Esophagus muscularis mucosa (tissue), 4 donors: ENCODE measurements at regions not wholly inside any gene's neighbourhood (a gene's known extent, or its start where the extent isn't known, plus 50 kb on each side); places are given as distances from the start of the nearest gene placed in this dataset.

Experiments used
- DNase-seq: peaks from one replicate; pipeline ENCODE4 v3.0.0-alpha.2; 2017; ENCODE audit errors: extremely low spot score
- H3K27ac ChIP-seq, 4 donors: fragments of 200-600 bp; sonication (generic); replicated peaks in 1 of 4; 1 replicate in 3 of 4; 2 replicates in 1 of 4; pipeline ENCODE4 v1.5.1; 2016 to 2019; ENCODE audit warnings: mild to moderate bottlenecking in 1 of 4
- H3K27me3 ChIP-seq, 4 donors: fragments of 200-600 bp; sonication (generic); one replicate each; pipeline versions ENCODE4 v1.5.1 to v1.6.0; 2016 to 2019
- H3K36me3 ChIP-seq, 4 donors: fragments of 200-600 bp; sonication (generic); one replicate each; pipeline ENCODE4 v1.5.1; 2016 to 2019
- H3K4me1 ChIP-seq, 4 donors: fragments of 200-600 bp; sonication (generic); one replicate each; pipeline ENCODE4 v1.5.1; 2016 to 2019
- H3K4me3 ChIP-seq, 4 donors: fragments of 200-600 bp; sonication (generic); 1 replicate in 2 of 4; 2 replicates in 2 of 4; pipeline ENCODE4 v1.5.1; 2016 to 2019; ENCODE audit warnings: mild to moderate bottlenecking in 4 of 4, moderate library complexity in 1 of 4
- H3K9me3 ChIP-seq, 4 donors: fragments of 200-600 bp; sonication (generic); 1 replicate in 3 of 4; 2 replicates in 1 of 4; pipeline ENCODE4 v1.5.1; 2016 to 2019
- CTCF ChIP-seq, 3 experiments: fragments of 200-600 bp in 2 of 3; fragments of 450-650 bp in 1 of 3; sonication (generic) in 2 of 3; IDR thresholded peaks; one replicate each; pipeline ENCODE4 v1.5.1; 2017 to 2019; ENCODE audit warnings: antibody characterized with exemption in 3 of 3, mild to moderate bottlenecking in 2 of 3, moderate library complexity in 1 of 3
- EP300 ChIP-seq: sonication (generic); formaldehyde crosslinking; IDR thresholded peaks from one replicate; pipeline ENCODE4 v1.6.1; 2017; ENCODE audit warnings: antibody characterized with exemption
- POLR2A ChIP-seq: fragments of 450-650 bp; IDR thresholded peaks from one replicate; pipeline ENCODE4 v1.6.1; 2017; ENCODE audit warnings: antibody characterized with exemption, moderate library complexity, mild to moderate bottlenecking, low read depth
- POLR2AphosphoS5 ChIP-seq, 2 donors: sonication (generic); formaldehyde crosslinking; IDR thresholded peaks; one replicate each; pipeline ENCODE4 v1.6.1; 2017; ENCODE audit warnings: antibody characterized with exemption in 2 of 2
- WGBS: methylation state at CpG from one replicate; pipeline ENCODE4 v1.1.5; 2018; 5-methylcytosine and 5-hydroxymethylcytosine counted together
- intact Hi-C: fragments of 100-400 bp; cut with DNase I; formaldehyde crosslinking; loops from one replicate; pipeline ENCODE4 v1.15.1; 2023

GRCh38 chr16:64782484-64782883, 339.4 kb downstream of the CDH11 start:
- no peak for DNase-seq
- intact Hi-C loops, result no loop called here
- Histone ChIP-seq H3K27me3 (no peaks in the 10 kb centered on the region), H3K36me3 (no peaks in the 10 kb centered on the region), H3K27ac (no peak overlapping the region), H3K4me3 (no peak overlapping the region), H3K4me1 (no peaks in the 10 kb centered on the region), H3K9me3 (no peaks in the 10 kb centered on the region)
- 55% methylated on average over 2 of the region's 2 CpGs for WGBS
- TF ChIP-seq POLR2A, result no peak
- no peak for TF ChIP-seq EP300

DNA sequence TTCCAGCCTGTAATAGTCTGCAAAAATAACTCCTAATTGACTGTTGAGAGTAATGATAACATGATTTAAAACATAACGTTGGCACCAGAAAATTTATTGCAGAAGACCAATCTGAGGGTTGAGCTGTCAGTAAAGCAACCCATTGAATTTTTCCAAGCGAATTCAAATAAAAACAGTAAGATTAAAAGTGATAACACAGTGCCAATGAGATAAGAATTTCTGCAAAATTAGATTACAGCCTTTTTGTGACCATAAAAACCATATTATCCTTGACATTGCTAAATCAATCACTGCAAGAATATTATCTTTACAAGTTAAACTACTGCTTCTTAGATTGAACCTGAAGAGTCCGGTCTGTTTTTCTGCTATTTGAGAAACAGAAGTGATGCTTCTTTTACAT, 341.4 kb downstream of the CDH11 start:
- no peak overlapping the region for H3K4me3 ChIP-seq
- H3K9me3 ChIP-seq, result no peaks in the 10 kb centered on the region
- no peaks in the 10 kb centered on the region for H3K36me3 ChIP-seq
- intact Hi-C loops, result no loop called here
- 79% methylated on average over 3 of the region's 3 CpGs for WGBS
- H3K27me3 ChIP-seq, result no peaks in the 10 kb centered on the region
- no peak for DNase-seq
- H3K27ac ChIP-seq, result no peak overlapping the region
- TF ChIP-seq CTCF (IDR thresholded peaks at IDR 0.05), result no peak
- TF ChIP-seq POLR2AphosphoS5 (IDR thresholded peaks at IDR 0.05), result no peak
- no peak for TF ChIP-seq POLR2A
- H3K4me1 ChIP-seq, result no peaks in the 10 kb centered on the region

GRCh38 chr16:64778777-64779176, 343.1 kb downstream of the CDH11 start:
- TF ChIP-seq POLR2A (no peak), EP300 (no peak), CTCF (IDR thresholded peaks at IDR 0.05) (no peak), POLR2AphosphoS5 (IDR thresholded peaks at IDR 0.05) (no peak)
- intact Hi-C loops, result no loop called here
- H3K36me3 ChIP-seq, result no peaks in the 10 kb centered on the region
- H3K9me3 ChIP-seq, result no peaks in the 10 kb centered on the region
- no peak for DNase-seq
- 89% methylated on average over 1 of the region's 1 CpG for WGBS
- no peak overlapping the region for H3K27ac ChIP-seq
- no peaks in the 10 kb centered on the region for H3K27me3 ChIP-seq
- H3K4me3 ChIP-seq, result no peak overlapping the region
- no peaks in the 10 kb centered on the region for H3K4me1 ChIP-seq

DNA sequence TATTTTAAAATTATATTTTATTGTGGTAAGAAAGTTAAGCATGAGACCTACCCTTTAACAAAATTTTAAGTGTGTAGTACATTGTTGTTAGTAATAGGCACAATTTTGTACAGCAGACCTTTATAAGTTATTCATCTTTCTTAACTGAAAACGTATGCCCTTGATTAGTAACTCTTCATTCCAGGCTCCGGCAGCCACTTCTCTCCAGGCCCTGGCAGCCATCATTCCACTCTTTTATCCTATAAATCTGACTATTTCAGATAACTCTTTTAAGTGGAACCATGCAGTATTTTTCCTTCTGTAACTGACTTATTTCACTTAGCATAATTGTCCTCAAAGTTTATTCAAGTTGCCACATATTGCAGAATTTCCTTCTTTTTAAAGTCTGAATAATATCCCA, 348.2 kb downstream of the CDH11 start:
- Histone ChIP-seq H3K27ac (no peak overlapping the region), H3K9me3 (no peaks in the 10 kb centered on the region), H3K4me3 (no peak overlapping the region), H3K27me3 (no peaks in the 10 kb centered on the region), H3K4me1 (no peaks in the 10 kb centered on the region), H3K36me3 (no peaks in the 10 kb centered on the region)
- TF ChIP-seq POLR2AphosphoS5 (IDR thresholded peaks at IDR 0.05) (no peak), EP300 (no peak), POLR2A (no peak), CTCF (IDR thresholded peaks at IDR 0.05) (no peak)
- DNase-seq, result no peak
- intact Hi-C loops, result no loop called here
- WGBS, result 87% methylated on average over 2 of the region's 2 CpGs

DNA sequence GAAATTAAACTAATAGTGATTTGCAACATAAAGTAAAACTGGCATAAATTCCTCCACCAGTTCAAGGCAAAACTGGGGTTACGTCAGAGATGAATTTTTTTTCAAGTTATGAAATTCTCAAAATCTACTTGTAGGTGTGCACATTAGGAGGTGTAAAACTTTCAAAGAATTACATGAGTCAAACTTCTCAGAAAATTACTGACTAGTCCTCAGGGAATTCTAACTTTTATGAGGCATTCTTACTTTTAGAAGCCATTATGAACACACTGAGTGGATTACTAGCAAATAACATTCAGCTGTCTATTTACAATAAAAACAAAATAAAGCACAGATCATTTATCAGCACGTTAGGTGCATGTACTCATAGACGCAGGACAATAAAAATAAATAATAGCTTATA, 348.7 kb downstream of the CDH11 start:
- H3K27me3 ChIP-seq, result no peaks in the 10 kb centered on the region
- no peak for TF ChIP-seq EP300
- no peak for TF ChIP-seq POLR2AphosphoS5 (IDR thresholded peaks at IDR 0.05)
- TF ChIP-seq POLR2A, result no peak
- TF ChIP-seq CTCF (IDR thresholded peaks at IDR 0.05), result no peak
- no peak overlapping the region for H3K27ac ChIP-seq
- 88% methylated on average over 3 of the region's 3 CpGs for WGBS
- H3K36me3 ChIP-seq, result no peaks in the 10 kb centered on the region
- no peak for DNase-seq
- intact Hi-C loops, result no loop called here
- H3K9me3 ChIP-seq, result no peaks in the 10 kb centered on the region
- H3K4me3 ChIP-seq, result no peak overlapping the region
- H3K4me1 ChIP-seq, result no peaks in the 10 kb centered on the region
